Hematopoietic multipotent progenitor cell treated with erythropoietin and hydrocortisone succinate and interleukin-3 and kit ligand, for 8 days (in vitro differentiated cells): ENCODE measurements at regions not wholly inside any gene's neighbourhood (a gene's known extent, or its start where the extent isn't known, plus 50 kb on each side); places are given as distances from the start of the nearest gene placed in this dataset.
"Not testable (repeated sequence)": the region's sequence is repeated elsewhere in the genome, so short reads cannot be mapped to it uniquely, and the experiment has no call there.

Experiments used
- DNase-seq: peaks from one replicate; pipeline ENCODE4 v3.0.0-alpha.2; 2015

- DNase-seq = no peak
Observed at GRCh38 chr3:89946884-89947283, 839.5 kb downstream of the EPHA3 start.

DNA sequence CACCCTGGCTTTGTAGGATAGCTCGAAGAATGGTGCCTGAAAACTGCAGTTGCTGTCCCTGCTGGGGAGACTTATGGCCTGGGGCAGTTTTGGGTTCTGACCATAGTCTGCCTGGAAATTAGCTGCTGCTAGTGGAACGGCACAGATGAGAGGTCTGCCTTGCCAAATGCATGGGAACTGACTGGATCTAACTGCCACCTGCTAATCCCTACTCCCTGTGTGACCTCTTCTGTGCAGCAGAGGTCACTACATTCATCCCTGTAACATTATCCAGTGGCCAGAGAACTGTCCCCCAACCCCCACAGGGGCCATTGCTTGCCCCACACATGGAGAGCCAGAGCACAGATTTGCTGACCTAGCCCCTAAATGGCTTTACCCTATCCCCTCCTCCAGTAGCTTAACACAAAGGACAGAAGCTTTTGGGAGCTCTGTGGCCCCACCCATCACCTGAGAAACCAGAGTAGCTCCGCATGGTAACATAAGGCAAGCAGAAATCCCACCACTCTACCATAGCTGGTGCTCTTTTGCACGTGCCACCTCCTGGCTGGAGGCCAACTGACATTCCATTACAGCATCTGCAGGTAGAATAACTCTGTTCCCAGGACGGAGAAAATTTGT lies 840.0 kb downstream of the EPHA3 start:
- no peak for DNase-seq

DNA sequence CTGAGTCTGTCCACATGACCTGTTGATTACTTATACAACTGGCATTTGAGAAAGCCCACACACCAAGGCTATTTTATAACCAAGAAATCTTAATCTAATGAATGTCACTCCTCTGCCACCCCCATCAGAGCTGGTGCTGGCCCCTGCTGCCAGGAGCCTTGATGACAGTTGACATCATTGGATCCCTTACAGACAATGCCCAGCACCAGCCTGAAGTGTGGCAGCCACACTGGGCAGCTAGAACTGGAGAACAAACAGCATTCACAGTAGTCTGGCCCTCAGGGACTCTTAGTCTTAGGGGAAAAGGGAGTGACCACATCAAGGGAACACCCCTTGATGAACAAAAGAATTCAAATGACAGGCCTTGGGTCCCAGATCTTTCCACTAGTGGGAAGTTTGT lies 840.6 kb downstream of the EPHA3 start:
- DNase-seq = no peak

DNA sequence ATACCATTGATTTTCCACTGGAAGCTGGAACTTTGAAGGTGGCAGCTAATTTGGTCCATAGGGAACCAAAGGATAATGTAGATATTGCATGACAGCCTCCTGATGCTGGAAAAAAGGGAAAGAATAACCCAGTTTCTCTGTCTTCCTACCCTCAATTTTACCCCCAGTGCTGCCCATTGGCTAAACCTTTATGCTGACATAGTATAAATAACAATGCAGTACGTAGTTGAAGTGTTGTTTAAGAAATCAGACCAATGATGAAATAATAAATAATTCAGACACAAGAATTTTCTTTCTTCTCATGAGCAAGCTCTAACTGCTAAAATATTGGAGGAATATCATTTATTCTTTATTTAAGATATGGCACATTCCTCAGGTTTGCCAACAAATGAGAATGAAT lies 843.4 kb downstream of the EPHA3 start:
- no peak for DNase-seq

GRCh38 chr3:89954137-89954536 lies 846.7 kb downstream of the EPHA3 start:
- DNase-seq = no peak

GRCh38 chr3:89955156-89955555 lies 847.7 kb downstream of the EPHA3 start:
- no peak for DNase-seq

- DNase-seq = no peak
Observed at GRCh38 chr3:89957451-89957850, 850.0 kb downstream of the EPHA3 start.

- not testable (repeated sequence) for DNase-seq
Observed at GRCh38 chr3:89958163-89958562, 850.7 kb downstream of the EPHA3 start.

DNA sequence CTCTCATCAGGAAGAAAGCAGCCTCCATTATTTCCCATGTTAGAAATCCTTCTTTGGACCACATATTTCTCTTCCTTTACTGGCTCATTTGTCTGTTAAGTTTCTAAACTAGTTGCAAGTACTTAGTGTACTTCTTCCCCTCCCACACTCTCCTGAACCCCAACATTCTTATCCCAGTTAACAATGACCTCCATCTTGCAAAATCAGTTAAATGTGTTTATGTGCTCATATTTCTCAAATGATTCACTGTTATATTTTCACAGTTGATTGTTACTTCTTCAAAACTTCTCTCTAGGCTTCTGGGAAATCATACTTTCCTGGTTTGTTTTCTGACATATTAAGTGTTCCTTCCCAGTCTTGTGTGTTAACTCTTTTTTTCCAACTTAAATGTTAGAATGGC lies 856.9 kb downstream of the EPHA3 start:
- DNase-seq = no peak

- no peak for DNase-seq
Observed at GRCh38 chr3:89966877-89967665, 859.6 kb downstream of the EPHA3 start.

GRCh38 chr3:89971329-89971728 lies 863.9 kb downstream of the EPHA3 start:
- DNase-seq = no peak

DNA sequence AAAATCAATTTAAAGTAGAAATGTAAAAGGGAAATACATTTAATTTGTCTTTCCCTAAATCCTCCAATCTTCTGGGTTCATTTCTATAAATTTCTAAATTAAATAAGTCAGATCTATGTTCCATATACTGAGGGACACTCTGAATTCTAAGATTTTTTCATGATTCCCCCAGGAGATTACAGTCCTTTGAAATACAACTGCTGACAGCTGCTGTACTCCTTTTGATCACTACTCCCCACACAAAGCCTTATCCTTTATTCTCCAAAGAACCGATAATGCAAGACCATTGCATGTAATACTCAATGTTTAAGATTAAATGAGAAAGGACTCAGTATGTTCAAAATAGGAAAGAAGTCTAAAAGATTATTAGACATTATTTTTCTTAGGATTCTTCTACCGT lies 865.7 kb downstream of the EPHA3 start:
- DNase-seq = no peak

- DNase-seq = no peak
Observed at GRCh38 chr3:89974903-89975519, 867.6 kb downstream of the EPHA3 start.

GRCh38 chr3:89983449-89983848 lies 876.0 kb downstream of the EPHA3 start:
- no peak for DNase-seq

DNA sequence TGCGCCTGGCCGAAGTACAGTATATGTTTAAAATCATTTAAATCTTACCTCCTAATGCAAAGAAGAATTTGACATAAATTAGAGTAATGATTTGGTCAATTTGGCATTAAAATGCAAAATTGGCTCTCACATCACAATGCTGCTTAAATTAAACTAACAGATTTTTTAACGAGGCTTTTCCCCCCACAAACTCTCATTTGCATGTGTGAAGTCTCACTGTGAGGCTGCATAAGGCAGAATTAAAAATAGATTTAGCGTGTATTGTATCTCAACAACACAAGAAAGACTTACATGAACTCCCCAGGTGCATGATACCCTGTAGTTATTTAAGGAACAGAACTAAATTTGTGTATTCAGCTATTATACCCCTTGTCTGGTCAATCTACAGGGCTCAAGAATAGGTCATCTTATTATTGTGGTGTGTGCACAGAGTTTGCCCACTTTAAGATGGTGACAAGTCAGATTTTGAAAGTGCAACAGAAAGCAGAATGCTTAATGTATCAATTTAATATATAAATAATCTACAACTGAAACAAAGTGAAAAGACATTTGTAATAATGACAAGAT lies 897.9 kb downstream of the EPHA3 start:
- DNase-seq = no peak

- no peak for DNase-seq
Observed at GRCh38 chr3:90007778-90008499, 900.5 kb downstream of the EPHA3 start.

- DNase-seq = no peak
Observed at GRCh38 chr3:90010341-90010740, 902.9 kb downstream of the EPHA3 start.

DNA sequence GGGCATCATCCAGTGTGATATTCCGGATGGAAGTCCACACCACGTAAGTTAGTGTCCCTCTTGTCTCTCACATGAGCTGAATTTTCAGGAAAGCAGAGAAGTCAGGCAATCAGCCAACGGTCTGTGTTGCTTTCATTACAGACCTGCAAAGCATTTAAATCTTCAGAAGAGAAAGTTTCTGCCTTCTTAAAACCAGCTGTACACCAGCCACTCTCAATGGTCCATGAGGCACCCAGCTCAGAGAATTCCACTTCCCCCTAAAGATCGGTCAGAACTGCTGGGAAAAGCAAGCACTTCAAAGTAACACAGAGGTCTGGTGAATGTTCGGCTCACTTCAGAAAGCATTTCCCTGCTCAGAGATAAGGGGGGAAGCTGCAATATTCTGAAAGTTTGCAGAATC lies 903.7 kb downstream of the EPHA3 start:
- no peak for DNase-seq

- DNase-seq = no peak
Observed at GRCh38 chr3:90011596-90011995, 904.2 kb downstream of the EPHA3 start.

DNA sequence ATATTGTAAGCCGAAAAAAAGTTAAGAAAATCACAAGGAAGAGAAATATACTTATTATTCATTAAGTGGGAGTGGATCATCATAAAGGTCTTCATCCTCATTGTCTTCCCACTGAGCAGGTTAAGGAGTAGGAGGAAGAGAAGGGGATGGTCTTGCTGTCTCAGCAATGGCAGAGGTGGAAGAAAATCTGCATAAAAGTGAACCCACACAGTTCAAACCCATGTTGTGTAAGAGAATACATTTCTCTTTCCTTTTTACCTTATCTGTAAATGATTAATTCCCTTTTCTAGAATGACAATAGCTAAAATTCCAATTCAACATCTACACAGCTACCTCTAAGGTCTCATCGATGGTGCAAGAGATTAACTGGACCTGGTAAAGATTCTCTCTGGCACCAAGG lies 904.6 kb downstream of the EPHA3 start:
- no peak for DNase-seq

GRCh38 chr3:90015688-90016356 lies 908.4 kb downstream of the EPHA3 start:
- DNase-seq = no peak

- no peak for DNase-seq
Observed at GRCh38 chr3:90016555-90016954, 909.1 kb downstream of the EPHA3 start.

DNA sequence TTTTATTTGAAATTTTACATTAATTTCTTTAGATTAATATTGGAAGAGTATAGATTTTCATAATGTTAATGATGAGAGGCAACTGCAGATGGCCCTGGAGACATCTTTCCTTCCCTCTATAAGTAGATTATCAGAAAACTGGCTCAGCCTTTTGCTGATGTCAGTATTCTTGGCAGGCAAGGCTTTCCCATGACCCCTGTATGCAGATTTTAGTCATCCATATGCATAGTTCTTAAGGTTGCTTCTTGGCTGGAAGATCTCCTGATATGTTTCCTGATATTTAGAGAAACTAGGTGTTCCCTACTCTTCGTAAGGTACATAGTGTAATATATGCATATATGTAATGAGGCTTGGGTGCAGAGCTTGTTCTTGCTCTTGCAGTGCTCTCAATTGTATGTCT lies 911.4 kb downstream of the EPHA3 start:
- DNase-seq = no peak
